Keratinocyte (primary cell): ENCODE measurements at regions not wholly inside any gene's neighbourhood (a gene's known extent, or its start where the extent isn't known, plus 50 kb on each side); places are given as distances from the start of the nearest gene placed in this dataset.

ENCODE experiments used
- DNase-seq: peaks from one replicate; pipeline ENCODE4 v3.0.0-alpha.2; 2011; ENCODE audit warnings: low read depth, missing footprints, low spot score
- FAIRE-seq: peaks from 2 replicates; lab custom pipeline; 2011; peaks lifted over from hg19 to GRCh38; lab: Jason Lieb, UNC
- H2AFZ ChIP-seq: 2 replicates; pipeline ENCODE4 v1.6.0; 2012; ENCODE audit warnings: low read length, control low read depth, inconsistent platforms; ENCODE audit not compliant: control insufficient read depth
- H3K27ac ChIP-seq: 2 replicates; pipeline ENCODE4 v1.5.1; 2011; ENCODE audit warnings: low read length; ENCODE audit not compliant: control insufficient read depth, insufficient read depth
- H3K27me3 ChIP-seq: 3 replicates; pipeline ENCODE4 v1.6.0; 2011; ENCODE audit warnings: low read length; ENCODE audit not compliant: control insufficient read depth, insufficient read depth; ENCODE audit errors: extremely low read depth
- H3K36me3 ChIP-seq, 2 experiments: 2 replicates in 1 of 2; 3 replicates in 1 of 2; pipeline ENCODE4 v1.5.1; 2011; ENCODE audit warnings: low read length in 2 of 2, mild to moderate bottlenecking in 1 of 2; ENCODE audit not compliant: control insufficient read depth in 2 of 2, insufficient read depth in 2 of 2; ENCODE audit errors: extremely low read depth in 1 of 2
- H3K4me1 ChIP-seq: 3 replicates; pipeline ENCODE4 v1.5.1; 2011; ENCODE audit warnings: low read length; ENCODE audit not compliant: control insufficient read depth, insufficient read depth; ENCODE audit errors: extremely low read depth
- H3K4me2 ChIP-seq: 3 replicates; pipeline ENCODE4 v1.6.0; 2011; ENCODE audit warnings: low read depth, low read length; ENCODE audit not compliant: control insufficient read depth, insufficient read depth; ENCODE audit errors: extremely low read depth
- H3K4me3 ChIP-seq, 3 experiments: fragments of 200-600 bp in 1 of 3; sonication (generic) in 1 of 3; 2 replicates in 2 of 3; 3 replicates in 1 of 3; pipeline ENCODE4 v1.5.1; 2011 to 2016; ENCODE audit warnings: low read length in 3 of 3, mild to moderate bottlenecking in 3 of 3, control low read depth in 2 of 3, inconsistent platforms in 1 of 3, low read depth in 1 of 3, mixed read lengths in 1 of 3, mixed run types in 1 of 3, moderate library complexity in 1 of 3; ENCODE audit not compliant: control insufficient read depth in 2 of 3, insufficient read depth in 2 of 3; ENCODE audit errors: extremely low read depth in 1 of 3
- H3K79me2 ChIP-seq: 2 replicates; pipeline ENCODE4 v1.6.0; 2012; ENCODE audit warnings: low read length; ENCODE audit not compliant: control insufficient read depth, insufficient read depth
- H3K9ac ChIP-seq: 3 replicates; pipeline ENCODE4 v1.6.0; 2011; ENCODE audit warnings: low read length; ENCODE audit not compliant: control insufficient read depth, insufficient read depth; ENCODE audit errors: extremely low read depth
- H3K9me1 ChIP-seq: 3 replicates; pipeline ENCODE4 v1.6.0; 2011; ENCODE audit warnings: low read length; ENCODE audit not compliant: control insufficient read depth, insufficient read depth; ENCODE audit errors: extremely low read depth
- H3K9me3 ChIP-seq: 2 replicates; pipeline ENCODE4 v1.5.1; 2012; ENCODE audit warnings: low read depth, low read length; ENCODE audit not compliant: control insufficient read depth
- H4K20me1 ChIP-seq: 3 replicates; pipeline ENCODE4 v1.6.0; 2011; ENCODE audit warnings: low read length; ENCODE audit not compliant: control insufficient read depth, insufficient read depth; ENCODE audit errors: extremely low read depth
- EZH2 ChIP-seq: IDR thresholded peaks from one replicate; pipeline ENCODE4 v1.6.1; 2012; ENCODE audit warnings: inconsistent platforms, mild to moderate bottlenecking, low read length, moderate library complexity
- dilution Hi-C: fragments of 300-500 bp; cut with MboI; formaldehyde crosslinking; loops from one replicate; pipeline ENCODE4 v1.7.0; 2020; ENCODE audit warnings: low sequenced_read_pairs; ENCODE audit not compliant: extremely low pct_ligation_motif_present
- TF ChIP-seq, protein P1 (sequence below), 3 experiments: IDR thresholded peaks in 1 of 3; conservative IDR thresholded peaks in 1 of 3; optimal IDR thresholded peaks in 1 of 3; 2 replicates in 2 of 3; 3 replicates in 1 of 3; pipeline versions ENCODE3 to v1.5.1; 2011; ENCODE audit warnings: low read length in 3 of 3, mild to moderate bottlenecking in 3 of 3, moderate library complexity in 2 of 3, control low read depth in 1 of 3, inconsistent platforms in 1 of 3; ENCODE audit not compliant: insufficient read depth in 2 of 3; ENCODE audit errors: extremely low read depth in 1 of 3

DNA sequence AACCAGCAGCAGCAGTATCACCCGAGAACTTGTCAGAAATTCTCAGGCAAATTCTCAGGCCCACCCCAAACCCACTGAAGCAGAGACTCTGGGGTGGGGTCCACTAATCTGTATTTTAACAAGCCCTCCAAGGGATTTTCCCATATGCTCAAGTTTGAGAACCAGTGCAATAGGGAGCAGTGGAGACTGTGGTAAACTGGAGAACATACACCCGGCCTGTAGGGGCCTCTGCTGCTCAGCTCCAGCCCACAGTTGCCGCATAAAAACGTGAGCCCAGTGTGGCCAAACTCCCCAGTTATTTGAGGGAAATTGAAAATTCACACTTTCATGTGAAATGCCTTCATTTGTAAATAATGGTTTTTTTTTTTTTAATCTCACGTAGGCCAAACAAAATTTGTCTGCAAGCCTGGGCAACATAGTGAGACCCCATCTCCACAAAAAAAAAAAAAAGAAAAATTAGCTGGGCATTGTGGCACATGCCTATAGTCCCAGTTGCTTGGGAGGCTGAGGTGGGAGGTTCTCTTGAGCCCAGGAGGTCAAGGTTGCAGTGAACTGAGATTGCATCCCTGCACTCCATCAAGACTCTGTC, 97.6 kb upstream of the ZMIZ1 start:
- no peaks in the 10 kb centered on the region for H3K27me3 ChIP-seq
- no peak overlapping the region for H3K4me2 ChIP-seq
- H3K9ac ChIP-seq, result no peak overlapping the region
- no peak for TF ChIP-seq EZH2
- TF ChIP-seq, protein P1, sequence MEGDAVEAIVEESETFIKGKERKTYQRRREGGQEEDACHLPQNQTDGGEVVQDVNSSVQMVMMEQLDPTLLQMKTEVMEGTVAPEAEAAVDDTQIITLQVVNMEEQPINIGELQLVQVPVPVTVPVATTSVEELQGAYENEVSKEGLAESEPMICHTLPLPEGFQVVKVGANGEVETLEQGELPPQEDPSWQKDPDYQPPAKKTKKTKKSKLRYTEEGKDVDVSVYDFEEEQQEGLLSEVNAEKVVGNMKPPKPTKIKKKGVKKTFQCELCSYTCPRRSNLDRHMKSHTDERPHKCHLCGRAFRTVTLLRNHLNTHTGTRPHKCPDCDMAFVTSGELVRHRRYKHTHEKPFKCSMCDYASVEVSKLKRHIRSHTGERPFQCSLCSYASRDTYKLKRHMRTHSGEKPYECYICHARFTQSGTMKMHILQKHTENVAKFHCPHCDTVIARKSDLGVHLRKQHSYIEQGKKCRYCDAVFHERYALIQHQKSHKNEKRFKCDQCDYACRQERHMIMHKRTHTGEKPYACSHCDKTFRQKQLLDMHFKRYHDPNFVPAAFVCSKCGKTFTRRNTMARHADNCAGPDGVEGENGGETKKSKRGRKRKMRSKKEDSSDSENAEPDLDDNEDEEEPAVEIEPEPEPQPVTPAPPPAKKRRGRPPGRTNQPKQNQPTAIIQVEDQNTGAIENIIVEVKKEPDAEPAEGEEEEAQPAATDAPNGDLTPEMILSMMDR (optimal IDR thresholded peaks at IDR 0.05 in 1 of 3, IDR thresholded peaks at IDR 0.05 in 1 of 3, conservative IDR thresholded peaks at IDR 0.05 in 1 of 3; ENCODE audit: extremely low read depth in 1 of 3, insufficient read depth in 2 of 3, low read length in 3 of 3), result peak in 1 of 3 experiments; percentile 15
- no peaks in the 10 kb centered on the region for H3K36me3 ChIP-seq
- dilution Hi-C loops, result no loop called here
- no peaks in the 10 kb centered on the region for H4K20me1 ChIP-seq
- no peaks in the 10 kb centered on the region for H3K9me1 ChIP-seq
- H3K4me3 ChIP-seq, result no peak overlapping the region
- no peak overlapping the region for H2AFZ ChIP-seq
- DNase-seq, result no peak
- H3K9me3 ChIP-seq, result no peaks in the 10 kb centered on the region
- H3K27ac ChIP-seq, result no peak overlapping the region
- H3K79me2 ChIP-seq, result no peaks in the 10 kb centered on the region
- FAIRE-seq, result no peak
- H3K4me1 ChIP-seq, result peaks cover 14% of the 10 kb centered on the region

DNA sequence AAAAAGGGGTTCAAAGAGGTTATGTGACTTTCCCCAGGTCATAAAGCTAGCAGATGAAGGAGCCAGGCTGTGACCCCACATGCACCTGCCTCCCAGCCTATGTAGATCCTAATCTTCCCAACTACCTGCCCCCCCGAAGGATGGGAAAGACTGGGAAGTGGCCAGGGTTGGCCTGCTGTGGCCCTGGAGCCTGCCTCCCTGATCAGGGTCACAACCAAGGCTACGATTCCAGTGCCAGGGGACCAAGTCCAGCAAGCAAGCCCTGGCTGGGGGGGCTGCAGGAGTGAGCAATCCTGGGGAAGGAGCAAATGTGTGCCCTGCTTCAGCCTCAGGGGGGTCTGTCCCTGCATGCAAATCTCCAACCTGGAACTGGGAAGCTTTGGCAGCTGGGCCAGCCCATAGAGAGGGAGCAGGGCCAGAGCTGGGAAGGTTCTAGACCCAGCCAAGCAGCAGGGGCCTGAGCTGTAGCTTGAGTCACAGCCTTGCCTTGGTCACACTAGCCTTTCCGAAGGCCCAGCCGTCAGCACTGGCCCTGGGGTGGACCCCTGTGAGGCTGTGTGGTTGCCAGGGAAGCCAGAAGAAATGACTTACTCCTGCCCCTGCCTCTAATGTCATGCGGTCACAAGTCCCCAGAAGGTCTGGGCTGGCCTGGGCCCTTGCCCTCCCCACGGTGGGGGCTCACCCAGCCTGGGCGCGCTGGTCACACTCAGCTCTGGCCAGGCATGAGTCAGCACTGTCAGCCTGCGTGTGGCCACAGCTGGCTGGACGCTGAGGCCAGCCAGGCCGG, 96.4 kb upstream of the ZMIZ1 start:
- DNase-seq (no peak), FAIRE-seq (no peak)
- Histone ChIP-seq H2AFZ (no peak overlapping the region), H3K79me2 (no peaks in the 10 kb centered on the region), H3K4me3 (no peak overlapping the region), H4K20me1 (no peaks in the 10 kb centered on the region), H3K9ac (no peak overlapping the region), H3K4me2 (no peak overlapping the region), H3K4me1 (peaks cover 14% of the 10 kb centered on the region), H3K36me3 (no peaks in the 10 kb centered on the region), H3K27me3 (peaks cover 2% of the 10 kb centered on the region), H3K9me3 (no peaks in the 10 kb centered on the region), H3K9me1 (no peaks in the 10 kb centered on the region), H3K27ac (no peak overlapping the region)
- TF ChIP-seq, protein P1 (optimal IDR thresholded peaks at IDR 0.05 in 1 of 3, IDR thresholded peaks at IDR 0.05 in 1 of 3, conservative IDR thresholded peaks at IDR 0.05 in 1 of 3; ENCODE audit: extremely low read depth in 1 of 3, insufficient read depth in 2 of 3, low read length in 3 of 3), result no peak
- TF ChIP-seq EZH2, result no peak
- dilution Hi-C loops, result no loop called here
